ENCODE measurements at regions not wholly inside any gene's neighbourhood (a gene's known extent, or its start where the extent isn't known, plus 50 kb on each side); places are given as distances from the start of the nearest gene placed in this dataset.

DNA sequence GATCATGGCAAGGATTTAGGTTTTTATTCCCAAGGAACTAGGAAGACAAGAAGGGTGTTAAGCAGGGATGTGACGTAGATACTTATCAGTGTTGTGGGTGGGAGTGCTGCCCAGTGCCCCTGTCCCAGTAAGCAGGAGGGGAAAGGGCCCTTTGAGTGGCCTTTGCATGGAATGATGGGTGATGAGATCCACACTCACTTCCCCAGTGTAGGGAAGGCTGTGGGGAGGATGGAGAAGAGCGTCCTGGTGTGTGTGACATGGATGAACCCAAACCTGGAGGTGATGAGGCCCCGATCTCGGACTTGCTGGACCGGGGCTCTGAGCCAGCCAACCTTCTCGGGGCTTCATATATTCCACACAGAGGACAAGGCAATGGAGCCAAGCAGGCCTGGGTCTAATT lies 610.9 kb downstream of the CDH26 start:
- no peaks in the 10 kb centered on the region for H3K9me3 Mint-ChIP-seq
- no peaks in the 10 kb centered on the region for H3K36me3 Mint-ChIP-seq (ENCODE audit: insufficient read depth)
- ATAC-seq (replicated peaks; ENCODE audit: extremely low read depth, poor library complexity, severe bottlenecking) (no peak), DNase-seq (ENCODE audit: low spot score in 2 of 2) (no peak)
- H3K4me1 Mint-ChIP-seq, result no peaks in the 10 kb centered on the region
- no peak overlapping the region for H3K4me3 Mint-ChIP-seq
- H3K27ac Mint-ChIP-seq (ENCODE audit: low read depth), result no peak overlapping the region
- H3K27me3 Mint-ChIP-seq, result peaks cover 23% of the 10 kb centered on the region

GRCh38 chr20:60570481-60571277 lies 612.5 kb downstream of the CDH26 start:
- no peaks in the 10 kb centered on the region for H3K36me3 Mint-ChIP-seq (ENCODE audit: insufficient read depth)
- no peak for DNase-seq (ENCODE audit: low spot score in 2 of 2)
- H3K9me3 Mint-ChIP-seq, result no peaks in the 10 kb centered on the region
- no peak overlapping the region for H3K4me3 Mint-ChIP-seq
- no peaks in the 10 kb centered on the region for H3K4me1 Mint-ChIP-seq
- peaks cover 11% of the 10 kb centered on the region for H3K27me3 Mint-ChIP-seq
- H3K27ac Mint-ChIP-seq (ENCODE audit: low read depth), result no peak overlapping the region
- ATAC-seq (replicated peaks; ENCODE audit: extremely low read depth, poor library complexity, severe bottlenecking), result no peak

GRCh38 chr20:60573003-60573680 lies 614.9 kb downstream of the CDH26 start:
- no peak for DNase-seq (ENCODE audit: low spot score in 2 of 2)
- H3K27ac Mint-ChIP-seq (ENCODE audit: low read depth), result no peak overlapping the region
- no peak for ATAC-seq (replicated peaks; ENCODE audit: extremely low read depth, poor library complexity, severe bottlenecking)
- no peaks in the 10 kb centered on the region for H3K9me3 Mint-ChIP-seq
- H3K4me3 Mint-ChIP-seq, result no peak overlapping the region
- peaks cover 14% of the 10 kb centered on the region for H3K27me3 Mint-ChIP-seq
- no peaks in the 10 kb centered on the region for H3K4me1 Mint-ChIP-seq
- H3K36me3 Mint-ChIP-seq (ENCODE audit: insufficient read depth), result no peaks in the 10 kb centered on the region

DNA sequence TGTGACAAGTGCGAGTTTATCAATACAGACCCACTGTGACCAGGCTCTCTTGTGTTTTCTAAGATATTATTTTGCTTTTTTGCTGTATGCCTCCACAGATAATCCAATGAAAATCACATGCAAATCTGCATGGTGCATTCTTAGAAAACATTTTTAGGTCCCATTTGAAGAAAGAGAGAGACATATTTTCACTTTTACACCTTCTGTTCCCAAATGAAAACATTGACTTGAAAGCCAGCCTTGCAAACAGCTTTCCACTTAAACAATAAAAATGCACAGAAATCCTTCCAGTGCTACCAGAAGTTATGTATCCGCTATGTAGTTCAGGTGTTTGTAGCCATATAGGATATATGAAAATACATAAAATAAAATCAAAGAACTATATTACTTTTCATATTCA lies 618.0 kb downstream of the CDH26 start:
- Mint-ChIP-seq H3K27me3 (peaks cover 12% of the 10 kb centered on the region), H3K36me3 (ENCODE audit: insufficient read depth) (no peaks in the 10 kb centered on the region), H3K4me1 (no peaks in the 10 kb centered on the region), H3K4me3 (no peak overlapping the region), H3K27ac (ENCODE audit: low read depth) (no peak overlapping the region), H3K9me3 (no peaks in the 10 kb centered on the region)
- no peak for ATAC-seq (replicated peaks; ENCODE audit: extremely low read depth, poor library complexity, severe bottlenecking)
- no peak for DNase-seq (ENCODE audit: low spot score in 2 of 2)

DNA sequence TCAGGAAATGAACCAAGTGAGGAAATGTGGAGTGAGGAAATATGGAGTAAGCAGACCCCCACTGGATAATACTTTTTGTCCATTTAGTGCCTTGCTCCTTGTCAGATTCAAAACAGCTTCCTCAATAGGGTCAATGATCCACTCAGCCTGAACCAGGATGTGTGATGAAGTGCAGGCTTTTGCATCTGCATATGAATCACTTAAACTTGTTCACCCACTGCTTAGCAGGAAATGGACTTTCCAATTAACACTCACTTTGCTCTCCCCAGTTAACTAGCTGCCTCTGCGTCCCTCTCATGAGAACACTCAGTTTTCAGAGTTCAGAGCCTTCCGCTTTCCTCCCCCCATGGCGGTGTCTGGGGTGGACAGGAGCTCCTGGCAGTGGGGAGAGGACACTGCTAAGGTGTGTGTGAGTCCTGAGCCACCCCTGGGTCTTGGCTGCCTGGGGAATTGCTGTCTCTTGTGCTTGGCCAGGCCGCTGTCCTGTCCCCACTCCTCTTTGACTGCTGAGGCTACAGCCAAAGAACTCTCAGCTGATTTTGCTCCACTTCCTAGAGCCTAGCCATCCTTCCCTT lies 621.8 kb downstream of the CDH26 start:
- H3K27ac Mint-ChIP-seq (ENCODE audit: low read depth), result no peak overlapping the region
- no peak overlapping the region for H3K4me3 Mint-ChIP-seq
- DNase-seq (ENCODE audit: low spot score in 2 of 2), result no peak

GRCh38 chr20:60581606-60582115 lies 623.4 kb downstream of the CDH26 start:
- Mint-ChIP-seq H3K27ac (ENCODE audit: low read depth) (no peak overlapping the region), H3K4me3 (no peak overlapping the region), H3K27me3 (peaks cover 15% of the 10 kb centered on the region), H3K36me3 (ENCODE audit: insufficient read depth) (no peaks in the 10 kb centered on the region), H3K9me3 (no peaks in the 10 kb centered on the region), H3K4me1 (no peaks in the 10 kb centered on the region)
- DNase-seq (ENCODE audit: low spot score in 2 of 2) (no peak), ATAC-seq (replicated peaks; ENCODE audit: extremely low read depth, poor library complexity, severe bottlenecking) (no peak)

More for the DNA sequence above, 621.8 kb downstream of the CDH26 start:
- no peaks in the 10 kb centered on the region for H3K4me1 Mint-ChIP-seq
- H3K9me3 Mint-ChIP-seq, result no peaks in the 10 kb centered on the region
- no peak for ATAC-seq (replicated peaks; ENCODE audit: extremely low read depth, poor library complexity, severe bottlenecking)
- no peaks in the 10 kb centered on the region for H3K36me3 Mint-ChIP-seq (ENCODE audit: insufficient read depth)
- peaks cover 12% of the 10 kb centered on the region for H3K27me3 Mint-ChIP-seq

DNA sequence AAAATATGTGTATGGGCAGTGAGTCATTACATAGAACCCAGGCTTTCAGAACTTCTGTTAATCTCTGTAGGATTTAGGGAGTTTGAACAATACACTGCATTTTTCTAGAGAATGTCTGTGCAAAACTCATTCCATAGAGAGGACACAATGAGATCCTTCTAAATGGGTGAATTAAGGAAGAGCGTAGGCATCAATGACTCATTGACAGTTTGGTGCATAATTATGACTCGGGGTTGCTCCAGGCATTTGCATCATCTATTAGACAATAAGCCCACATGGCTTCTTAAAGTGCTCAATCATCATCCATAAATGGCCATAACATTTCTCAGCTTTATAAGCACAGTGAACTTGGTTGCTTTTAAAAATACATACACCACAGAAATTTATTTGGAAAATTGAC lies 625.5 kb downstream of the CDH26 start:
- no peak overlapping the region for H3K4me3 Mint-ChIP-seq
- no peak overlapping the region for H3K27ac Mint-ChIP-seq (ENCODE audit: low read depth)
- H3K27me3 Mint-ChIP-seq, result peaks cover 15% of the 10 kb centered on the region
- ATAC-seq (replicated peaks; ENCODE audit: extremely low read depth, poor library complexity, severe bottlenecking) (no peak), DNase-seq (ENCODE audit: low spot score in 2 of 2) (no peak)
- H3K4me1 Mint-ChIP-seq, result no peaks in the 10 kb centered on the region
- no peaks in the 10 kb centered on the region for H3K36me3 Mint-ChIP-seq (ENCODE audit: insufficient read depth)
- no peaks in the 10 kb centered on the region for H3K9me3 Mint-ChIP-seq

DNA sequence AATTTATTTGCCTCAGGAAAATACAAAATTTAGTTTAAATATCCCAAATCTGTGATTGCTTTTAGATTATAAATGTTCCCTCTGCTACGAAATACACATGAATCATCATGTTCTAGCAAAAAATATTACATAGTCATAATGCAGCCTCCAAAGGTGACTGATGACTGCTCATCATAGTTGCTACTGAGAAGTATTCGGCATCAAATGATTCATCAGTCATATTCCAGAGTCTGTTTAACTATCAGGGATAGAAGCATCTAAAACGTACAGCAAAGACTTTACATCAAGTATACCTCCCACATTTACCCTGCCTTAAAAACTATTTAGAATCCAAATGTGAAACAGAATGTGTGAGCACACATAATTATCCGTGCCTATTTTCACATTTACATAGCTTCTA lies 626.0 kb downstream of the CDH26 start:
- peaks cover 16% of the 10 kb centered on the region for H3K27me3 Mint-ChIP-seq
- H3K36me3 Mint-ChIP-seq (ENCODE audit: insufficient read depth), result no peaks in the 10 kb centered on the region

DNA sequence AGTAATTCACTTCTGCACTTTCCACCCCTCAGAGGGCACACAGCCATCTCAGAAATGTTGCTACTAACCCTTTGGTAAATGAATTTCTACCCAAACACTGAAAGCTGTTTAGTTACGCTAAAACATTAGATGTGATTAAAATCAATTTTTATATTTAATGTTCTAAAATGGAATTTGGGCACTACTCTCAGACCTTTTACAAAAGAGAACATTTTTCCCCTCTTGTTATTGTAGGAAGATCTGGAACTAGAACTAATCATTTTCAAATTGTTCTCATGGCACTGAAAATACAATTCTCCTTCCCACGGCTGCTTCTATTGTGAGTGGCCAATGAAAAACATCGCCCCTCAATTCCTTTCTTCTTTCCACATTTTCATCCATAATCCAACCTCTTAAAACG lies 627.4 kb downstream of the CDH26 start:
- Mint-ChIP-seq H3K27ac (ENCODE audit: low read depth) (no peak overlapping the region), H3K27me3 (peaks cover 20% of the 10 kb centered on the region), H3K36me3 (ENCODE audit: insufficient read depth) (no peaks in the 10 kb centered on the region), H3K4me3 (no peak overlapping the region), H3K4me1 (no peaks in the 10 kb centered on the region), H3K9me3 (no peaks in the 10 kb centered on the region)
- no peak for DNase-seq (ENCODE audit: low spot score in 2 of 2)
- ATAC-seq (replicated peaks; ENCODE audit: extremely low read depth, poor library complexity, severe bottlenecking), result no peak

More for the DNA sequence above, 626.0 kb downstream of the CDH26 start:
- H3K9me3 Mint-ChIP-seq, result no peaks in the 10 kb centered on the region
- ATAC-seq (replicated peaks; ENCODE audit: extremely low read depth, poor library complexity, severe bottlenecking), result no peak
- H3K27ac Mint-ChIP-seq (ENCODE audit: low read depth), result no peak overlapping the region
- H3K4me1 Mint-ChIP-seq, result no peaks in the 10 kb centered on the region
- H3K4me3 Mint-ChIP-seq, result no peak overlapping the region
- DNase-seq (ENCODE audit: low spot score in 2 of 2), result no peak

DNA sequence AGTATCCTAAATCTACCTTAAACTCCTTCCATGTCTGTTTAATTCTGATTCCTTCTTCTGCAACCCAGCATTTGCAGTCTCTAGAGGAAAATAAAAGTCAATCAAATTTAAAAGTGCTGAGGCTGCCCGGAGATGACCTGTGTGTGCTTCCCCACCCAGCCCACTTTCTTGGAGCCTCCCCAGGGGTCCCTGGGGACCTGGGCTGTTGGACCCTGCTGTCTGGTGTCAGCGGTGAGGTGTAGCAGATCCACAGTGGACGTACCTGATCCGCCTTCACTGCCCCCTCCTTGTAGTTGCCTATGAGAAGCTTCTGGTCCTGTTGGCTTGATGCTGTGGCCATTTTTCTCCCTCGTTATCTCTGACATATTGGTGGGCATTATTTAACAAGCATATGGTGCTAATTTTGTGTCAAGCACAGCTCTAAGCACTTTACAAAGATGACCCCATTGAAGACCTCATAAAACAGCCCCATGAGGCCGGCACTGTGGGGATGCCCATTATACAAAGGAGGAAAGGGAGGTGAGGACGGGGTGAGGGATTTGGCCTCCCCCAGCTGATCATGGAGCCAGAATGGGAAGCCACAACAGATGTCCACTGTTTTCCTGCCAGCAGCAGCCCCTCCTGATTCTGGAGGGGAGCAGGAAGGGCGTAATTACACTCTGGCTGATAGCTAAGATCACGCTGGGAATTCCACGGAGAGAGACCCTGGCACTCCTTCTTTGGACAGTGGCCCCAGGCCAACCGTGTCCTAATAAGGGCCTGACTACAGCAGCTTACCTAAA lies 628.2 kb downstream of the CDH26 start:
- Mint-ChIP-seq H3K27me3 (peaks cover 24% of the 10 kb centered on the region), H3K27ac (ENCODE audit: low read depth) (no peak overlapping the region)
- DNase-seq (ENCODE audit: low spot score in 2 of 2), result no peak

DNA sequence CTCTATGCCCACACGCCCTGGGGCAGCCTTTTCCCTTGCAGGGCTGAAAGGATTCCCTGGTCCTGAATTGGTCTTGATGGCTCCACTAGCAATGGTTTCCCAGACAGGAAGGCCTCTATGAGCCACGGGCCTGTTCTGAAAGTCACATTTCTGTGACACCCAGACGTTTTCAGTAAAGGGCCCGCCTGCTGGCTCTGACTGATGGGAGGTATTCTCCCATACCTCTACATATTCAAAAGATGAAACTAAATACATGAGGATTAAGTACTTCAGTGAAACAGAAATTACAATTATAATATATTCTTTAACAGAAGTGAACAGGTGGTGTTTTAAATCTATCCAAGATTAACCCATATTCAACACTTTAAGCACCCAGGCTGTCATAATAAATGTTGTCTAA lies 629.8 kb downstream of the CDH26 start:
- Mint-ChIP-seq H3K36me3 (ENCODE audit: insufficient read depth) (no peaks in the 10 kb centered on the region), H3K4me1 (no peaks in the 10 kb centered on the region), H3K27me3 (peaks cover 26% of the 10 kb centered on the region), H3K4me3 (no peak overlapping the region), H3K27ac (ENCODE audit: low read depth) (no peak overlapping the region), H3K9me3 (no peaks in the 10 kb centered on the region)
- no peak for ATAC-seq (replicated peaks; ENCODE audit: extremely low read depth, poor library complexity, severe bottlenecking)
- DNase-seq (ENCODE audit: low spot score in 2 of 2), result no peak

More for the DNA sequence above, 628.2 kb downstream of the CDH26 start:
- H3K4me1 Mint-ChIP-seq, result no peaks in the 10 kb centered on the region
- no peak overlapping the region for H3K4me3 Mint-ChIP-seq
- no peaks in the 10 kb centered on the region for H3K9me3 Mint-ChIP-seq
- no peaks in the 10 kb centered on the region for H3K36me3 Mint-ChIP-seq (ENCODE audit: insufficient read depth)
- ATAC-seq (replicated peaks; ENCODE audit: extremely low read depth, poor library complexity, severe bottlenecking), result no peak

DNA sequence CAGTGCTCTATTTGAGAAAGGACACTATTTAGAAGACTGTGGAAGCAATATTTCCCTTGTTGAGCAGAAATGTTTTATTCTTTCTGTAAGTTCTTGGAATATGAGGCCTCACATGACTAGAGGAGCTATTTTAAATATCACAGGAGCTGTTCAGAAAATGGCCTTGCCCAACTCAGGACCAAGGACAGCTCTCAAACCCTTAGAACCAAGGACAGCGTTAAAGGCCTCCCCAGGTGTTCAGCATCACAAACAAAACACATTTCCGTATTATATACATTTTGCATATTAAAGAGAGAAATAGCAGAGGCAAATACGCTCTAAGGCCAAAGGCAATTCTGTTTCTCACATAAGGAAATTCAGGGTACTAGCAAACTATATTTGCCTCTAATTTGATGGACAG lies 631.4 kb downstream of the CDH26 start:
- DNase-seq (ENCODE audit: low spot score in 2 of 2), result no peak
- Mint-ChIP-seq H3K27ac (ENCODE audit: low read depth) (no peak overlapping the region), H3K9me3 (no peaks in the 10 kb centered on the region), H3K27me3 (peaks cover 26% of the 10 kb centered on the region), H3K4me3 (no peak overlapping the region), H3K4me1 (no peaks in the 10 kb centered on the region), H3K36me3 (ENCODE audit: insufficient read depth) (no peaks in the 10 kb centered on the region)
- ATAC-seq (replicated peaks; ENCODE audit: extremely low read depth, poor library complexity, severe bottlenecking), result no peak
